H54 (cell line): ENCODE measurements at regions not wholly inside any gene's neighbourhood (a gene's known extent, or its start where the extent isn't known, plus 50 kb on each side); places are given as distances from the start of the nearest gene placed in this dataset.

Experiments used
- DNase-seq: peaks from one replicate; pipeline ENCODE4 v3.0.0; 2011; ENCODE audit warnings: low spot score, mixed read lengths; ENCODE audit not compliant: insufficient read length
- FAIRE-seq: peaks from 3 replicates; lab custom pipeline; 2011; peaks lifted over from hg19 to GRCh38; lab: Jason Lieb, UNC
- POLR2A ChIP-seq: IDR thresholded peaks from 2 replicates; pipeline ENCODE4 v1.6.1; 2011; ENCODE audit warnings: low read depth, mild to moderate bottlenecking, low read length

GRCh38 chr4:167652267-167652666, 418.0 kb upstream of the SPOCK3 start:
- TF ChIP-seq POLR2A = no peak
- DNase-seq (no peak), FAIRE-seq (no peak)

GRCh38 chr4:167688660-167689142, 403.6 kb upstream of the ANXA10 start:
- TF ChIP-seq POLR2A = no peak
- DNase-seq (no peak), FAIRE-seq (no peak)

- no peak for FAIRE-seq
- DNase-seq = no peak
- TF ChIP-seq POLR2A = no peak
Measured at GRCh38 chr4:167702391-167702790, 389.9 kb upstream of the ANXA10 start.

GRCh38 chr4:167711517-167711916, 380.8 kb upstream of the ANXA10 start:
- TF ChIP-seq POLR2A = no peak
- no peak for DNase-seq
- no peak for FAIRE-seq

- no peak for TF ChIP-seq POLR2A
- FAIRE-seq = no peak
- no peak for DNase-seq
Measured at GRCh38 chr4:167713756-167714155, 378.6 kb upstream of the ANXA10 start.

GRCh38 chr4:167715176-167715575, 377.2 kb upstream of the ANXA10 start:
- no peak for DNase-seq
- FAIRE-seq = no peak
- no peak for TF ChIP-seq POLR2A

- no peak for TF ChIP-seq POLR2A
- no peak for DNase-seq
- no peak for FAIRE-seq
Measured at GRCh38 chr4:167717495-167717894, 374.8 kb upstream of the ANXA10 start.

GRCh38 chr4:167721617-167722486, 370.5 kb upstream of the ANXA10 start:
- DNase-seq (no peak), FAIRE-seq (no peak)
- no peak for TF ChIP-seq POLR2A

- no peak for DNase-seq
- no peak for FAIRE-seq
- TF ChIP-seq POLR2A = no peak
Measured at GRCh38 chr4:167722487-167722808, 369.9 kb upstream of the ANXA10 start.

- DNase-seq (no peak), FAIRE-seq (no peak)
- no peak for TF ChIP-seq POLR2A
Measured at GRCh38 chr4:167724941-167725340, 367.4 kb upstream of the ANXA10 start.

- TF ChIP-seq POLR2A = no peak
- FAIRE-seq (no peak), DNase-seq (no peak)
Measured at GRCh38 chr4:167730769-167731168, 361.6 kb upstream of the ANXA10 start.

- no peak for TF ChIP-seq POLR2A
- no peak for DNase-seq
- no peak for FAIRE-seq
Measured at GRCh38 chr4:167745024-167745687, 347.2 kb upstream of the ANXA10 start.

GRCh38 chr4:167767281-167767680, 325.1 kb upstream of the ANXA10 start:
- FAIRE-seq = no peak
- TF ChIP-seq POLR2A = no peak
- DNase-seq = no peak

- no peak for TF ChIP-seq POLR2A
- FAIRE-seq (no peak), DNase-seq (no peak)
Measured at GRCh38 chr4:167774646-167775045, 317.7 kb upstream of the ANXA10 start.

- no peak for TF ChIP-seq POLR2A
- FAIRE-seq = no peak
- DNase-seq = no peak
Measured at GRCh38 chr4:167775375-167775774, 317.0 kb upstream of the ANXA10 start.

GRCh38 chr4:167779280-167779679, 313.1 kb upstream of the ANXA10 start:
- TF ChIP-seq POLR2A = no peak
- FAIRE-seq (no peak), DNase-seq (no peak)
